ENCODE measurements at regions not wholly inside any gene's neighbourhood (a gene's known extent, or its start where the extent isn't known, plus 50 kb on each side); places are given as distances from the start of the nearest gene placed in this dataset.
A peak's percentile ranks its signal among the peaks of the same experiment; 100 is the strongest.
"Not testable (repeated sequence)": the region's sequence is repeated elsewhere in the genome, so short reads cannot be mapped to it uniquely, and the experiment has no call there.

- no peak for DNase-seq
Observed at GRCh38 chr6:114739656-114740055, 396.8 kb upstream of the HS3ST5 start.

- DNase-seq: no peak
Observed at GRCh38 chr6:114735025-114735735, 392.4 kb upstream of the HS3ST5 start.

- no peak for DNase-seq
Observed at GRCh38 chr6:114733596-114733995, 390.8 kb upstream of the HS3ST5 start.

GRCh38 chr6:114718716-114719270, 376.0 kb upstream of the HS3ST5 start:
- no peak for DNase-seq

GRCh38 chr6:114718186-114718585, 375.4 kb upstream of the HS3ST5 start:
- DNase-seq: no peak

- DNase-seq: no peak
Observed at GRCh38 chr6:114714836-114715507, 372.1 kb upstream of the HS3ST5 start.

- DNase-seq: no peak
Observed at GRCh38 chr6:114713690-114714089, 370.9 kb upstream of the HS3ST5 start.

GRCh38 chr6:114712129-114712662, 369.4 kb upstream of the HS3ST5 start:
- DNase-seq: no peak

GRCh38 chr6:114707081-114707620, 364.3 kb upstream of the HS3ST5 start:
- peak; percentile 79 for DNase-seq

- DNase-seq: no peak
Observed at GRCh38 chr6:114690625-114691024, 347.8 kb upstream of the HS3ST5 start.

GRCh38 chr6:114659513-114659912, 316.7 kb upstream of the HS3ST5 start:
- DNase-seq: no peak

- no peak for DNase-seq
Observed at GRCh38 chr6:114651611-114652010, 308.8 kb upstream of the HS3ST5 start.

- DNase-seq: no peak
Observed at GRCh38 chr6:114650891-114651290, 308.1 kb upstream of the HS3ST5 start.

- DNase-seq: no peak
Observed at GRCh38 chr6:114649298-114649697, 306.5 kb upstream of the HS3ST5 start.

GRCh38 chr6:114648847-114649246, 306.0 kb upstream of the HS3ST5 start:
- no peak for DNase-seq

- DNase-seq: no peak
Observed at GRCh38 chr6:114638341-114638740, 295.5 kb upstream of the HS3ST5 start.

GRCh38 chr6:114634016-114634415, 291.2 kb upstream of the HS3ST5 start:
- DNase-seq: no peak

- not testable (repeated sequence) for DNase-seq
Observed at GRCh38 chr6:114626226-114626625, 283.4 kb upstream of the HS3ST5 start.

GRCh38 chr6:114619621-114620200, 276.9 kb upstream of the HS3ST5 start:
- DNase-seq: no peak

- DNase-seq: no peak
Observed at GRCh38 chr6:114611696-114612095, 268.9 kb upstream of the HS3ST5 start.

GRCh38 chr6:114608091-114608490, 265.3 kb upstream of the HS3ST5 start:
- DNase-seq: no peak

GRCh38 chr6:114605656-114606055, 262.8 kb upstream of the HS3ST5 start:
- DNase-seq: no peak

- DNase-seq: no peak
Observed at GRCh38 chr6:114600381-114600780, 257.6 kb upstream of the HS3ST5 start.
